K562 (cell line): ENCODE measurements at regions not wholly inside any gene's neighbourhood (a gene's known extent, or its start where the extent isn't known, plus 50 kb on each side); places are given as distances from the start of the nearest gene placed in this dataset.

Experiments
- ATAC-seq: fragments of 200-7000 bp; cut with Tn5 transposase; 3 replicates; pipeline ENCODE4 v1.9.1; 2020; ENCODE audit warnings: moderate library complexity
- BruUV-seq: library from RNA; stranded (reverse); fragments of 400-500 nt; replicated peaks from 2 replicates; lab custom pipeline; 2021; lab: Mats Ljungman, UMichigan
- CTCF ChIA-PET: fragments of 300-600 bp; formaldehyde crosslinking; extraction: SDS; loops from one replicate; lab custom pipeline; 2021; ENCODE audit warnings: low intra/inter-chr PET ratio; lab: Yijun Ruan, JAX
- POLR2A ChIA-PET: fragments of 300-600, 350-650 bp; sonication (Branson Sonifier 250); formaldehyde crosslinking; extraction: SDS; loops from one replicate; lab custom pipeline; 2021; ENCODE audit warnings: antibody characterized with exemption, inconsistent platforms; lab: Yijun Ruan, JAX
- DNase-seq, 4 experiments: peaks; one replicate each; pipeline versions ENCODE4 v3.0.0 to v3.0.0-alpha.2; 2011 to 2018; ENCODE audit warnings: low spot score in 3 of 4, mixed read lengths in 3 of 4; ENCODE audit errors: extremely low read depth in 1 of 4
- FAIRE-seq: peaks from 2 replicates; lab custom pipeline; 2011; peaks lifted over from hg19 to GRCh38; lab: Jason Lieb, UNC
- H2AFZ ChIP-seq: 2 replicates; pipeline ENCODE4 v1.6.0; 2011; ENCODE audit warnings: low read depth, low read length, control low read depth, inconsistent platforms
- H3K27ac ChIP-seq: fragments of 200-600 bp; 3 replicates; pipeline ENCODE4 v1.8.0; 2011; ENCODE audit warnings: low read depth, mild to moderate bottlenecking, control low read depth, inconsistent platforms, low read length, moderate library complexity, mixed read lengths; ENCODE audit errors: extremely low read depth
- H3K27me3 ChIP-seq, 2 experiments: fragments of 300-600 bp in 1 of 2; 2 replicates in 1 of 2; 3 replicates in 1 of 2; pipeline versions ENCODE4 v1.6.0 to v1.8.0; 2011; ENCODE audit warnings: inconsistent platforms in 2 of 2, low read length in 2 of 2, mild to moderate bottlenecking in 1 of 2, mixed read lengths in 1 of 2, moderate library complexity in 1 of 2; ENCODE audit not compliant: control insufficient read depth in 2 of 2, insufficient read depth in 2 of 2
- H3K36me3 ChIP-seq: fragments of 300-600 bp; 3 replicates; pipeline ENCODE4 v1.8.0; 2011; ENCODE audit warnings: mild to moderate bottlenecking, low read length, inconsistent platforms; ENCODE audit not compliant: control insufficient read depth, insufficient read depth
- H3K4me1 ChIP-seq, 2 experiments: fragments of 200-600 bp in 1 of 2; replicated peaks in 1 of 2; 2 replicates in 1 of 2; 3 replicates in 1 of 2; pipeline versions ENCODE4 v1.5.1 to v1.8.0; 2011; ENCODE audit warnings: inconsistent platforms in 2 of 2, low read length in 2 of 2, mild to moderate bottlenecking in 1 of 2, mixed read lengths in 1 of 2, moderate library complexity in 1 of 2; ENCODE audit not compliant: control insufficient read depth in 2 of 2, insufficient read depth in 2 of 2
- H3K4me2 ChIP-seq: 2 replicates; pipeline ENCODE4 v1.6.1; 2011; ENCODE audit warnings: low read length, control low read depth, inconsistent platforms, mixed read lengths; ENCODE audit not compliant: insufficient read depth
- H3K4me3 ChIP-seq: fragments of 200-600 bp; sonication (generic), shearing (Covaris generic); 2 replicates; pipeline ENCODE4 v1.5.1; 2016; ENCODE audit warnings: control low read depth, inconsistent platforms
- H3K79me2 ChIP-seq: fragments of 200-600 bp; 3 replicates; pipeline ENCODE4 v1.8.0; 2011; ENCODE audit warnings: low read length, inconsistent platforms; ENCODE audit not compliant: control insufficient read depth, insufficient read depth
- H3K9ac ChIP-seq, 2 experiments: 2 replicates each; pipeline versions ENCODE4 v1.6.0 to v1.6.1; 2011; ENCODE audit warnings: low read depth in 2 of 2, low read length in 2 of 2, control low read depth in 1 of 2, inconsistent platforms in 1 of 2, mild to moderate bottlenecking in 1 of 2, mixed read lengths in 1 of 2; ENCODE audit not compliant: insufficient read depth in 1 of 2
- H3K9me1 ChIP-seq: one replicate; pipeline ENCODE4 v1.6.0; 2011; ENCODE audit warnings: inconsistent platforms, mild to moderate bottlenecking, low read length, moderate library complexity; ENCODE audit not compliant: control insufficient read depth, insufficient read depth
- H3K9me3 ChIP-seq: replicated peaks from 2 replicates; pipeline ENCODE4 v1.5.1; 2011; ENCODE audit warnings: low read depth, low read length, inconsistent platforms; ENCODE audit not compliant: control insufficient read depth, insufficient read depth
- H4K20me1 ChIP-seq: replicated peaks from 2 replicates; pipeline ENCODE4 v1.6.1; 2011; ENCODE audit warnings: low read length, inconsistent platforms, mixed read lengths; ENCODE audit not compliant: control insufficient read depth, insufficient read depth
- EGR1 ChIP-seq: fragments of 450-650 bp; conservative IDR thresholded peaks from 2 replicates; pipeline ENCODE4 v1.6.1; 2017; ENCODE audit warnings: mild to moderate bottlenecking
- EP300 ChIP-seq: IDR thresholded peaks from 2 replicates; pipeline ENCODE4 v1.6.1; 2012; ENCODE audit warnings: low read length, improper control_type of control experiment
- FOXJ2 ChIP-seq: fragments of 200-800 bp; sonication (Bioruptor generic); IDR thresholded peaks from 2 replicates; pipeline ENCODE4 v1.6.1; 2016; ENCODE audit warnings: missing genetic modification characterization, missing compliant biosample characterization
- L3MBTL2 ChIP-seq: fragments of 450-650 bp; IDR thresholded peaks from 2 replicates; pipeline ENCODE4 v1.6.1; 2016; ENCODE audit warnings: mild to moderate bottlenecking, moderate library complexity
- PTBP1 ChIP-seq: fragments of 200-400 bp; formaldehyde crosslinking; IDR thresholded peaks from 2 replicates; pipeline ENCODE4 v1.6.1; 2017; ENCODE audit warnings: low read depth, low read length
- PURB ChIP-seq: sonication (generic); formaldehyde crosslinking; IDR thresholded peaks from 2 replicates; pipeline ENCODE4 v1.9.0; 2021; ENCODE audit warnings: low read depth, mild to moderate bottlenecking, missing genetic modification reagents
- RCOR1 ChIP-seq, 2 experiments: IDR thresholded peaks; 2 replicates each; pipeline ENCODE4 v1.6.1; 2012; ENCODE audit warnings: low read depth in 2 of 2, low read length in 2 of 2, borderline replicate concordance in 1 of 2, improper control_type of control experiment in 1 of 2
- SLC30A9 ChIP-seq: fragments of 250-450 bp; sonication (Bioruptor Pico); IDR thresholded peaks from 2 replicates; pipeline ENCODE4 v1.8.0; 2022; ENCODE audit warnings: mild to moderate bottlenecking, moderate library complexity
- SOX6 ChIP-seq: fragments of 450-650 bp; IDR thresholded peaks from 2 replicates; pipeline ENCODE4 v1.6.1; 2014; ENCODE audit warnings: mild to moderate bottlenecking
- YBX1 ChIP-seq: fragments of 450-650 bp; IDR thresholded peaks from 2 replicates; pipeline ENCODE4 v1.7.1; 2016; ENCODE audit warnings: mild to moderate bottlenecking
- ZC3H11A ChIP-seq: IDR thresholded peaks from 2 replicates; pipeline ENCODE4 v1.6.1; 2012; ENCODE audit warnings: low read depth, low read length, improper control_type of control experiment
- ZFP30 ChIP-seq: fragments of 250-450 bp; sonication (Bioruptor Pico); IDR thresholded peaks from 2 replicates; pipeline ENCODE4 v1.8.0; 2022; ENCODE audit warnings: moderate library complexity, mild to moderate bottlenecking, inconsistent platforms, borderline replicate concordance
- ZKSCAN8 ChIP-seq: fragments of 200-800 bp; sonication (Bioruptor generic); IDR thresholded peaks from 2 replicates; pipeline ENCODE4 v1.6.1; 2016; ENCODE audit warnings: missing genetic modification characterization, missing compliant biosample characterization
- ZNF253 ChIP-seq: fragments of 250-450 bp; sonication (Bioruptor Pico); conservative IDR thresholded peaks from 2 replicates; pipeline ENCODE4 v1.6.1; 2021; ENCODE audit warnings: mild to moderate bottlenecking
- ZNF384 ChIP-seq: IDR thresholded peaks from 2 replicates; pipeline ENCODE4 v1.6.1; 2012; ENCODE audit warnings: low read depth, low read length, improper control_type of control experiment
- WGBS: fragments of 100-300 bp; shearing (Covaris generic); methylation state at CpG from one replicate; pipeline ENCODE4 v1.1.6; 2016; ENCODE audit warnings: low coverage, mixed read lengths; ENCODE audit not compliant: insufficient coverage; ENCODE audit errors: missing lambda C conversion rate; 5-methylcytosine and 5-hydroxymethylcytosine counted together
- in situ Hi-C: fragments of 300-500 bp; cut with MboI; formaldehyde crosslinking; loops from 4 replicates; pipeline ENCODE4 v1.15.0; 2018; ENCODE audit warnings: inconsistent platforms, mixed read lengths
- intact Hi-C: fragments of 100-400 bp; cut with micrococcal nuclease; formaldehyde crosslinking; loops from 2 replicates; pipeline ENCODE4 v1.14.2; 2022
- TF ChIP-seq, protein P1 (sequence below): fragments of 450-650 bp; formaldehyde crosslinking; IDR thresholded peaks from 2 replicates; pipeline ENCODE4 v1.4.0; 2020; ENCODE audit warnings: mild to moderate bottlenecking, mixed read lengths

DNA sequence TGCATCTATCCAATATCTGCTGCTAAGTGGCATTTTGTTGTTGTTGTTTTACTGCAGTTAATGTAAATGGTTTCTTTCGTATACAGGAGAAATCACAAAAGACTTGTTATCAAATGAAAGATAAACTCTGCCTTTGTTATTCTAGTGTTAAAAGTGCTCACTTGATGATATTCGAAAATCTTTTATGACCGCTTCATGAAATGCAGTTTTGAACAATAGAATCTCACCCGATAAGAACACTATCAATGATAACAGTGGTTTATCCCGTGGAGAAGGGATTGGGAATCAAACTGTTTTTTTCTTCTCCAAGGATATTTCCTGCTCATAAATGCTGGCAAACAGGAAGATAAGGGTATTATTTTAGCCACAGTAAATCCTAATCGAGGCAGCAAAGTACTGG lies 1366.3 kb downstream of the OLFM4 start:
- BruUV-seq, result no TSS peak
- under 1% methylated on average over 6 of the region's 6 CpGs for WGBS

DNA sequence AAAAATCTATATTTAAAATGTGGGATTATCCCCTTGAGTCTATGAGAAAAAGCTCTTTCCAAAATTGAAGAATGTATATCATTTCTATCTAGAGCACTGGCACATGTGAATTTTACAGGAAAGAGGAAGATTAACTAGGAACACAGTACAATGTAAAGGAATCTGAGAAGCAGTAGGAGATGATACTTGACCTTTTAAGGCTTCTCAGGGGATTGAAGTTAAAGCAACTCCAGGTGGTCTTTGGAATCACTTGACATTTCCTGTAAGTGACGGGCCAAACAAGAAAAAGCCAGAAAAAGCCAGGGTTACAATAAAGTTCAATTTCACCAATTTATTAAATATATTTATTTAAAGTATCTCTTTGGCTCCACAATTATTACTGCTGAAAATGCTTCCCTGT lies 1373.9 kb downstream of the OLFM4 start:
- ATAC-seq, result no peak
- no peaks in the 10 kb centered on the region for H3K36me3 ChIP-seq
- ChIA-PET CTCF (no interaction called here), POLR2A (no interaction called here)
- TF ChIP-seq, protein P1, sequence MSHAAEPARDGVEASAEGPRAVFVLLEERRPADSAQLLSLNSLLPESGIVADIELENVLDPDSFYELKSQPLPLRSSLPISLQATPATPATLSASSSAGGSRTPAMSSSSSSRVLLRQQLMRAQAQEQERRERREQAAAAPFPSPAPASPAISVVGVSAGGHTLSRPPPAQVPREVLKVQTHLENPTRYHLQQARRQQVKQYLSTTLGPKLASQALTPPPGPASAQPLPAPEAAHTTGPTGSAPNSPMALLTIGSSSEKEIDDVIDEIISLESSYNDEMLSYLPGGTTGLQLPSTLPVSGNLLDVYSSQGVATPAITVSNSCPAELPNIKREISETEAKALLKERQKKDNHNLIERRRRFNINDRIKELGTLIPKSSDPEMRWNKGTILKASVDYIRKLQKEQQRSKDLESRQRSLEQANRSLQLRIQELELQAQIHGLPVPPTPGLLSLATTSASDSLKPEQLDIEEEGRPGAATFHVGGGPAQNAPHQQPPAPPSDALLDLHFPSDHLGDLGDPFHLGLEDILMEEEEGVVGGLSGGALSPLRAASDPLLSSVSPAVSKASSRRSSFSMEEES (CRISPR knock-in tag), result no peak
- TF ChIP-seq SLC30A9 (CRISPR knock-in tag) (no peak), L3MBTL2 (no peak)
- H3K79me2 ChIP-seq, result no peaks in the 10 kb centered on the region
- no peak overlapping the region for H2AFZ ChIP-seq
- FAIRE-seq, result no peak
- intact Hi-C loops, result no loop called here
- no peak overlapping the region for H3K27ac ChIP-seq
- no peak for DNase-seq
- no peaks in the 10 kb centered on the region for H3K27me3 ChIP-seq
- in situ Hi-C loops, result no loop called here
- no peak overlapping the region for H3K9ac ChIP-seq
- H3K4me2 ChIP-seq, result no peak overlapping the region
- H4K20me1 ChIP-seq, result no peaks in the 10 kb centered on the region
- no peaks in the 10 kb centered on the region for H3K9me1 ChIP-seq
- H3K9me3 ChIP-seq, result no peaks in the 10 kb centered on the region
- BruUV-seq, result no TSS peak
- WGBS, result 0% methylated on average over 1 of the region's 1 CpG
- H3K4me3 ChIP-seq, result no peak overlapping the region
- H3K4me1 ChIP-seq, result no peaks in the 10 kb centered on the region

More for the DNA sequence above, 1366.3 kb downstream of the OLFM4 start:
- H3K9ac ChIP-seq, result no peak overlapping the region
- DNase-seq, result no peak
- POLR2A ChIA-PET, result no interaction called here
- intact Hi-C loops, result no loop called here
- H3K79me2 ChIP-seq, result no peaks in the 10 kb centered on the region
- no peaks in the 10 kb centered on the region for H3K4me1 ChIP-seq
- no peaks in the 10 kb centered on the region for H3K27me3 ChIP-seq
- no peak overlapping the region for H2AFZ ChIP-seq
- H3K36me3 ChIP-seq, result no peaks in the 10 kb centered on the region
- no peak for FAIRE-seq
- H3K4me3 ChIP-seq, result no peak overlapping the region
- no peak for TF ChIP-seq PTBP1
- no peak for TF ChIP-seq SOX6
- TF ChIP-seq RCOR1 (IDR thresholded peaks at IDR 0.05; ENCODE audit: borderline replicate concordance in 1 of 2, low read depth in 2 of 2, low read length in 2 of 2), result no peak
- TF ChIP-seq ZKSCAN8, result no peak
- TF ChIP-seq EP300, result no peak
- no peak for TF ChIP-seq EGR1
- no peak for TF ChIP-seq FOXJ2 (tag)
- no peak for TF ChIP-seq ZC3H11A
- TF ChIP-seq YBX1, result no peak
- no peak for TF ChIP-seq ZFP30
- TF ChIP-seq ZNF384, result no peak
- TF ChIP-seq PURB, result no peak
- no peak for TF ChIP-seq ZNF253 (CRISPR knock-in tag)
- no peaks in the 10 kb centered on the region for H3K9me1 ChIP-seq
- no peaks in the 10 kb centered on the region for H4K20me1 ChIP-seq
- in situ Hi-C loops, result no loop called here
- H3K4me2 ChIP-seq, result no peak overlapping the region
- ATAC-seq, result no peak
- H3K9me3 ChIP-seq, result no peaks in the 10 kb centered on the region
- CTCF ChIA-PET, result no interaction called here
- no peak overlapping the region for H3K27ac ChIP-seq
